SJCRH30 (cell line): ENCODE measurements at regions not wholly inside any gene's neighbourhood (a gene's known extent, or its start where the extent isn't known, plus 50 kb on each side); places are given as distances from the start of the nearest gene placed in this dataset.
A peak's percentile ranks its signal among the peaks of the same experiment; 100 is the strongest.
"Not testable (repeated sequence)": the region's sequence is repeated elsewhere in the genome, so short reads cannot be mapped to it uniquely, and the experiment has no call there.

Experiments used
- DNase-seq, 2 experiments: peaks; one replicate each; pipeline ENCODE4 v3.0.0-alpha.2; 2015 to 2020
- H3K27ac ChIP-seq: fragments of 250-450 bp; sonication (Bioruptor Pico); 2 replicates; pipeline ENCODE4 v1.5.1; 2020; ENCODE audit warnings: mild to moderate bottlenecking, moderate library complexity
- H3K27me3 ChIP-seq: fragments of 250-450 bp; sonication (Bioruptor Pico); 2 replicates; pipeline ENCODE4 v1.5.1; 2020; ENCODE audit warnings: mild to moderate bottlenecking, moderate library complexity
- H3K36me3 ChIP-seq: fragments of 250-450 bp; sonication (Bioruptor Pico); 2 replicates; pipeline ENCODE4 v1.5.1; 2020; ENCODE audit warnings: mild to moderate bottlenecking, moderate library complexity
- H3K4me1 ChIP-seq: fragments of 250-450 bp; sonication (Bioruptor Pico); 2 replicates; pipeline ENCODE4 v1.5.1; 2020; ENCODE audit warnings: mild to moderate bottlenecking, moderate library complexity
- H3K4me3 ChIP-seq: fragments of 250-450 bp; sonication (Bioruptor Pico); 2 replicates; pipeline ENCODE4 v1.5.1; 2020; ENCODE audit warnings: mild to moderate bottlenecking, moderate library complexity
- H3K9me3 ChIP-seq: fragments of 250-450 bp; sonication (Bioruptor Pico); replicated peaks from 2 replicates; pipeline ENCODE4 v1.5.1; 2020; ENCODE audit warnings: mild to moderate bottlenecking, moderate library complexity

- no peaks in the 10 kb centered on the region for H3K36me3 ChIP-seq
- no peak for DNase-seq
Measured at GRCh38 chr18:57890266-57890665, 87.2 kb upstream of the ATP8B1 start.

GRCh38 chr18:57889841-57890240 is 86.7 kb upstream of the ATP8B1 start:
- no peaks in the 10 kb centered on the region for H3K9me3 ChIP-seq
- no peaks in the 10 kb centered on the region for H3K27me3 ChIP-seq
- no peaks in the 10 kb centered on the region for H3K36me3 ChIP-seq
- H3K4me3 ChIP-seq = no peak overlapping the region
- no peaks in the 10 kb centered on the region for H3K4me1 ChIP-seq
- DNase-seq = no peak
- H3K27ac ChIP-seq = no peak overlapping the region

More at GRCh38 chr18:57890266-57890665, 87.2 kb upstream of the ATP8B1 start:
- H3K27ac ChIP-seq = no peak overlapping the region
- no peak overlapping the region for H3K4me3 ChIP-seq
- H3K9me3 ChIP-seq = no peaks in the 10 kb centered on the region
- no peaks in the 10 kb centered on the region for H3K27me3 ChIP-seq
- no peaks in the 10 kb centered on the region for H3K4me1 ChIP-seq

GRCh38 chr18:57887543-57888383 is 84.6 kb upstream of the ATP8B1 start:
- no peak overlapping the region for H3K27ac ChIP-seq
- no peak overlapping the region for H3K4me3 ChIP-seq
- no peaks in the 10 kb centered on the region for H3K9me3 ChIP-seq
- no peaks in the 10 kb centered on the region for H3K36me3 ChIP-seq
- H3K27me3 ChIP-seq = no peaks in the 10 kb centered on the region
- H3K4me1 ChIP-seq = no peaks in the 10 kb centered on the region
- DNase-seq = no peak

GRCh38 chr18:57885931-57886330 is 82.8 kb upstream of the ATP8B1 start:
- Histone ChIP-seq H3K4me1 (no peaks in the 10 kb centered on the region), H3K9me3 (no peaks in the 10 kb centered on the region), H3K36me3 (no peaks in the 10 kb centered on the region), H3K27ac (no peak overlapping the region), H3K27me3 (no peaks in the 10 kb centered on the region), H3K4me3 (no peak overlapping the region)
- DNase-seq = no peak

- no peak overlapping the region for H3K27ac ChIP-seq
- H3K4me3 ChIP-seq = no peak overlapping the region
- H3K36me3 ChIP-seq = no peaks in the 10 kb centered on the region
- H3K9me3 ChIP-seq = no peaks in the 10 kb centered on the region
- DNase-seq = no peak
- H3K27me3 ChIP-seq = no peaks in the 10 kb centered on the region
- H3K4me1 ChIP-seq = no peaks in the 10 kb centered on the region
Measured at GRCh38 chr18:57882465-57882864, 79.3 kb upstream of the ATP8B1 start.

- DNase-seq = peak; percentile 29 to 75
- H3K27me3 ChIP-seq = no peaks in the 10 kb centered on the region
- H3K36me3 ChIP-seq = no peaks in the 10 kb centered on the region
- no peak overlapping the region for H3K4me3 ChIP-seq
- H3K9me3 ChIP-seq = no peaks in the 10 kb centered on the region
- H3K27ac ChIP-seq = no peak overlapping the region
- H3K4me1 ChIP-seq = no peaks in the 10 kb centered on the region
Measured at GRCh38 chr18:57881818-57882413, 78.8 kb upstream of the ATP8B1 start.

- H3K27me3 ChIP-seq, H3K36me3 ChIP-seq, DNase-seq, H3K4me1 ChIP-seq, H3K4me3 ChIP-seq, H3K27ac ChIP-seq, H3K9me3 ChIP-seq: not testable (repeated sequence)
Measured at GRCh38 chr18:57879924-57880323, 76.8 kb upstream of the ATP8B1 start.

- H3K9me3 ChIP-seq = no peaks in the 10 kb centered on the region
- no peak for DNase-seq
- no peaks in the 10 kb centered on the region for H3K27me3 ChIP-seq
- no peaks in the 10 kb centered on the region for H3K36me3 ChIP-seq
- no peaks in the 10 kb centered on the region for H3K4me1 ChIP-seq
- H3K27ac ChIP-seq = no peak overlapping the region
- no peak overlapping the region for H3K4me3 ChIP-seq
Measured at GRCh38 chr18:57869221-57869620, 66.1 kb upstream of the ATP8B1 start.

- H3K9me3 ChIP-seq = no peaks in the 10 kb centered on the region
- no peaks in the 10 kb centered on the region for H3K27me3 ChIP-seq
- no peak overlapping the region for H3K27ac ChIP-seq
- no peaks in the 10 kb centered on the region for H3K4me1 ChIP-seq
- no peaks in the 10 kb centered on the region for H3K36me3 ChIP-seq
- no peak for DNase-seq
- H3K4me3 ChIP-seq = no peak overlapping the region
Measured at GRCh38 chr18:57866355-57866754, 63.2 kb upstream of the ATP8B1 start.

GRCh38 chr18:57864615-57865121 is 61.6 kb upstream of the ATP8B1 start:
- H3K36me3 ChIP-seq = no peaks in the 10 kb centered on the region
- H3K4me1 ChIP-seq = no peaks in the 10 kb centered on the region
- no peak overlapping the region for H3K27ac ChIP-seq
- H3K9me3 ChIP-seq = no peaks in the 10 kb centered on the region
- DNase-seq = peak in 1 of 2 experiments; percentile 1
- H3K27me3 ChIP-seq = no peaks in the 10 kb centered on the region
- no peak overlapping the region for H3K4me3 ChIP-seq

- Histone ChIP-seq H3K36me3 (no peaks in the 10 kb centered on the region), H3K9me3 (no peaks in the 10 kb centered on the region), H3K27ac (no peak overlapping the region), H3K4me1 (no peaks in the 10 kb centered on the region), H3K27me3 (no peaks in the 10 kb centered on the region), H3K4me3 (no peak overlapping the region)
- no peak for DNase-seq
Measured at GRCh38 chr18:57863706-57864105, 60.6 kb upstream of the ATP8B1 start.

- Histone ChIP-seq H3K36me3 (no peaks in the 10 kb centered on the region), H3K27ac (no peak overlapping the region), H3K9me3 (no peaks in the 10 kb centered on the region), H3K4me1 (no peaks in the 10 kb centered on the region), H3K27me3 (no peaks in the 10 kb centered on the region), H3K4me3 (no peak overlapping the region)
- peak in 1 of 2 experiments; percentile 5 for DNase-seq
Measured at GRCh38 chr18:57859314-57859713, 56.2 kb upstream of the ATP8B1 start.

GRCh38 chr18:57856557-57857280 is 53.6 kb upstream of the ATP8B1 start:
- H3K36me3 ChIP-seq = no peaks in the 10 kb centered on the region
- H3K9me3 ChIP-seq = no peaks in the 10 kb centered on the region
- H3K27ac ChIP-seq = no peak overlapping the region
- H3K27me3 ChIP-seq = no peaks in the 10 kb centered on the region
- DNase-seq = no peak
- H3K4me3 ChIP-seq = no peak overlapping the region
- no peaks in the 10 kb centered on the region for H3K4me1 ChIP-seq

GRCh38 chr18:57856128-57856527 is 53.0 kb upstream of the ATP8B1 start:
- Histone ChIP-seq H3K27me3 (no peaks in the 10 kb centered on the region), H3K9me3 (no peaks in the 10 kb centered on the region), H3K27ac (no peak overlapping the region), H3K4me1 (no peaks in the 10 kb centered on the region), H3K4me3 (no peak overlapping the region), H3K36me3 (no peaks in the 10 kb centered on the region)
- no peak for DNase-seq

GRCh38 chr18:57855551-57855950 is 52.4 kb upstream of the ATP8B1 start:
- no peaks in the 10 kb centered on the region for H3K36me3 ChIP-seq
- H3K4me1 ChIP-seq = no peaks in the 10 kb centered on the region
- no peaks in the 10 kb centered on the region for H3K27me3 ChIP-seq
- no peak overlapping the region for H3K27ac ChIP-seq
- no peaks in the 10 kb centered on the region for H3K9me3 ChIP-seq
- no peak for DNase-seq
- no peak overlapping the region for H3K4me3 ChIP-seq
